MM.1S (cell line): ENCODE measurements at regions not wholly inside any gene's neighbourhood (a gene's known extent, or its start where the extent isn't known, plus 50 kb on each side); places are given as distances from the start of the nearest gene placed in this dataset.

ENCODE experiments used
- CTCF ChIP-seq: fragments of 300-600 bp; sonication (generic); IDR thresholded peaks from 2 replicates; pipeline ENCODE4 v1.5.1; 2016; ENCODE audit warnings: antibody characterized with exemption, low read length, mixed read lengths
- EZH2 ChIP-seq: fragments of 300-600 bp; sonication (generic); optimal IDR thresholded peaks from 2 replicates; pipeline ENCODE3; 2017; ENCODE audit warnings: low read depth, mild to moderate bottlenecking, antibody characterized with exemption, low read length, mixed read lengths

GRCh38 chr3:8183627-8184026 is 318.0 kb upstream of the LMCD1 start:
- TF ChIP-seq CTCF (no peak), EZH2 (no peak)
